ENCODE measurements at regions not wholly inside any gene's neighbourhood (a gene's known extent, or its start where the extent isn't known, plus 50 kb on each side); places are given as distances from the start of the nearest gene placed in this dataset.

- intact Hi-C loops (cut with micrococcal nuclease): no loop called here
- no peak for TF ChIP-seq CTCF (IDR thresholded peaks at IDR 0.05; ENCODE audit: unreplicated experiment)
- ChIA-PET CTCF (interaction anchor here (0.6 kb wide), 1 partner anchor 642 kb away, joined by 6 read pairs; no protein-coding TSS in a partner anchor), POLR2A (interaction anchor here (1.2 kb wide), 1 partner anchor 11 kb away, joined by 3 read pairs; no protein-coding TSS in a partner anchor)
- Mint-ChIP-seq H3K36me3 (ENCODE audit: insufficient read depth, unreplicated experiment) (no peaks in the 10 kb centered on the region), H3K4me1 (ENCODE audit: insufficient read depth, unreplicated experiment) (peaks cover 6% of the 10 kb centered on the region), H3K27me3 (ENCODE audit: insufficient read depth, unreplicated experiment) (no peaks in the 10 kb centered on the region), H3K9me3 (ENCODE audit: unreplicated experiment) (peaks cover 7% of the 10 kb centered on the region), H3K27ac (ENCODE audit: low read depth, unreplicated experiment) (no peak overlapping the region), H3K4me3 (ENCODE audit: unreplicated experiment) (no peak overlapping the region)
- DNase-seq (ENCODE audit: unreplicated experiment): no peak
- no TSS peak for BruUV-seq (replicated peaks)
Observed at GRCh38 chr3:178078953-178079352, 457.3 kb upstream of the KCNMB2 start.

- ChIA-PET CTCF (interaction anchor here (0.6 kb wide), 1 partner anchor 9 kb away, joined by 5 read pairs; no protein-coding TSS in a partner anchor), POLR2A (no interaction called here)
- H3K36me3 Mint-ChIP-seq (ENCODE audit: insufficient read depth, unreplicated experiment): no peaks in the 10 kb centered on the region
- TF ChIP-seq CTCF (IDR thresholded peaks at IDR 0.05; ENCODE audit: unreplicated experiment): no peak
- peaks cover 7% of the 10 kb centered on the region for H3K9me3 Mint-ChIP-seq (ENCODE audit: unreplicated experiment)
- no peak overlapping the region for H3K27ac Mint-ChIP-seq (ENCODE audit: low read depth, unreplicated experiment)
- DNase-seq (ENCODE audit: unreplicated experiment): no peak
- H3K4me1 Mint-ChIP-seq (ENCODE audit: insufficient read depth, unreplicated experiment): peaks cover 15% of the 10 kb centered on the region
- H3K27me3 Mint-ChIP-seq (ENCODE audit: insufficient read depth, unreplicated experiment): no peaks in the 10 kb centered on the region
- intact Hi-C loops (cut with micrococcal nuclease): loop anchor here (10.0 kb wide), 1 partner anchor 245 kb away; no protein-coding TSS in a partner anchor
- no peak overlapping the region for H3K4me3 Mint-ChIP-seq (ENCODE audit: unreplicated experiment)
- no TSS peak for BruUV-seq (replicated peaks)
Observed at GRCh38 chr3:178079966-178080365, 456.3 kb upstream of the KCNMB2 start.

DNA sequence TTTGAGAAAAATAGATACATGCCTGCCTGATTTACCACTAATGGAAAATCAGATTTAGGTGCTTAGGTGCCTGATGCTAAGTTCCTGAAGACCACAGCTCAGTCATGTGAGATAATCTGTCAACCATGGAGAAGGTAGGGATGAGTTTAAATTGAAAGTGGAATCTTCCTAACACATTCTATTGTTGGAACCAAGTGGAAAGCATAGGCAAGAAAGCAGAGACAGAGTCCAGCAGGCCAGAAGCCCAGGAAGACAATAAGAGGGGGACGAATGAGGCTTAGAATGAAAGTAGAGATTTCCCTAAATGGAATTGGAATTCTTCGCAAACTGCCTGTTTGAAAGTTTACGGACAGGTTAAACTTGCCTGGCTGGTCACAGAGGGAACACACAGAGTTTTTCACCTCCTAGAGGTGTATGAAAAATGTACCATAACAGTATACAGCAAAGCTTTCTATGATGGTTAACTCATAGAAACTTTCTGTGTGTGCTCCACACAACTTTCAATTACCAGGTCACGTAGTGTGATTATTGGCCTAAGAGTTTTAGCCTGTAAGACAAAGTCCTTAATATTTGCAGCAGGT lies 453.8 kb upstream of the KCNMB2 start:
- intact Hi-C loops (cut with micrococcal nuclease): loop anchor here (10.0 kb wide), 1 partner anchor 242 kb away; no protein-coding TSS in a partner anchor
- BruUV-seq (replicated peaks): no TSS peak
- CTCF ChIA-PET: interaction anchor here (0.6 to 0.7 kb wide), 3 partner anchors 238 to 997 kb away, joined by 3 to 4 read pairs (median 3); no protein-coding TSS in a partner anchor
- TF ChIP-seq CTCF (IDR thresholded peaks at IDR 0.05; ENCODE audit: unreplicated experiment): no peak
- Mint-ChIP-seq H3K27ac (ENCODE audit: low read depth, unreplicated experiment) (no peak overlapping the region), H3K36me3 (ENCODE audit: insufficient read depth, unreplicated experiment) (no peaks in the 10 kb centered on the region), H3K9me3 (ENCODE audit: unreplicated experiment) (peaks cover 7% of the 10 kb centered on the region), H3K4me1 (ENCODE audit: insufficient read depth, unreplicated experiment) (peaks cover 10% of the 10 kb centered on the region), H3K27me3 (ENCODE audit: insufficient read depth, unreplicated experiment) (no peaks in the 10 kb centered on the region), H3K4me3 (ENCODE audit: unreplicated experiment) (no peak overlapping the region)
- DNase-seq (ENCODE audit: unreplicated experiment): no peak
- POLR2A ChIA-PET: interaction anchor here (0.6 kb wide), 1 partner anchor 551 kb away, joined by 3 read pairs; no protein-coding TSS in a partner anchor

DNA sequence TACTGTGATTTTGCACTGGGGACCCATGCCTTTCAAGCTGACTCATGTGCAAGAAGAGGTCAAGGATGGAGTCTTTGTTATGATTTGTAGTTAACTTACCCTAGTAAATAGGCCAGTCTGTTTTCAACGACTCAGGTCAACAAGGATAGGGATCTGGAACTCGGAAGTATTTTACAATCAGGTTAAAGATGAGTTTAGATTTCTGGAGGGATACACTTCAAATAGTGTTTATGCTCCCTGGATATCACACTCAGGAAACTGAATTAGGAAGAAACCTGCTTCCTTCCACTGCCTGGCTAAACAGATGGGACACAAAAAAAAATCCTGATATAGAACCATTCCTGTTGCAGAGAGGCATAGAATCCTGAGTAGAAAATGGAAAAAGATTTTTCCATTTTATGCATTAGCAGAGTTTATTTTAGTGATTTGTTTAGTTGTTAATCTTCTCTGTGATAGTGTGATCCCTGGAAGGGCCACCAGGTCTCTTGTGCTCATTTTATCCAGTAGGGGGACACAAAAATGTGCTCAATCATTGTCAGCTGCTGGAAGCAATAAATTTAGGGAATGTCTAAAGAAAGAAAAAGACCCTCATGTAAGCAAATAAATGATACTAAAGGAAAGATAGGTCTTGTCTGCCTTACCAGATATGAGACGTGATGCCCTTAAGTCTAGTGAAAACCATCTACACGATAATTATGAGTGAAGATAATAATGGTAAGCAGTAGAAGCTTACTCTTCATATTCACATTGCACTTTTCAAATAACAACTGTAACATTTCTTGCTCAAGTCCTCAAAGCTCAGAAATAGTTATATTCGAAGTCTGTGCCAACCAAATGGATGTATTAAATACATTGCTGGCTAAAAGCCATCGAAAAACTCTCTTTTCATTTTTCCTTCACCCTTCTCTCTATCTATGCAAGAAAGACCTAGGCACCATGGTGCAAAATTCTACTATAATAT lies 452.1 kb upstream of the KCNMB2 start:
- TF ChIP-seq CTCF (IDR thresholded peaks at IDR 0.05; ENCODE audit: unreplicated experiment): peak; percentile 31
- DNase-seq (ENCODE audit: unreplicated experiment): peak; percentile 31
- Mint-ChIP-seq H3K4me1 (ENCODE audit: insufficient read depth, unreplicated experiment) (peaks cover 10% of the 10 kb centered on the region), H3K27me3 (ENCODE audit: insufficient read depth, unreplicated experiment) (no peaks in the 10 kb centered on the region), H3K27ac (ENCODE audit: low read depth, unreplicated experiment) (no peak overlapping the region), H3K9me3 (ENCODE audit: unreplicated experiment) (peaks cover 7% of the 10 kb centered on the region), H3K36me3 (ENCODE audit: insufficient read depth, unreplicated experiment) (no peaks in the 10 kb centered on the region), H3K4me3 (ENCODE audit: unreplicated experiment) (no peak overlapping the region)
- ChIA-PET POLR2A (interaction anchor here (0.7 kb wide), 1 partner anchor 979 kb away, joined by 6 read pairs; no protein-coding TSS in a partner anchor), CTCF (interaction anchor here (0.6 to 1.3 kb wide), 4 partner anchors 10 to 290 kb away, joined by 3 to 5 read pairs (median 4); no protein-coding TSS in a partner anchor)
- no TSS peak for BruUV-seq (replicated peaks)
- intact Hi-C loops (cut with micrococcal nuclease): loop anchor here (10.0 kb wide), 1 partner anchor 241 kb away; no protein-coding TSS in a partner anchor
